ENCODE measurements at regions not wholly inside any gene's neighbourhood (a gene's known extent, or its start where the extent isn't known, plus 50 kb on each side); places are given as distances from the start of the nearest gene placed in this dataset.

DNA sequence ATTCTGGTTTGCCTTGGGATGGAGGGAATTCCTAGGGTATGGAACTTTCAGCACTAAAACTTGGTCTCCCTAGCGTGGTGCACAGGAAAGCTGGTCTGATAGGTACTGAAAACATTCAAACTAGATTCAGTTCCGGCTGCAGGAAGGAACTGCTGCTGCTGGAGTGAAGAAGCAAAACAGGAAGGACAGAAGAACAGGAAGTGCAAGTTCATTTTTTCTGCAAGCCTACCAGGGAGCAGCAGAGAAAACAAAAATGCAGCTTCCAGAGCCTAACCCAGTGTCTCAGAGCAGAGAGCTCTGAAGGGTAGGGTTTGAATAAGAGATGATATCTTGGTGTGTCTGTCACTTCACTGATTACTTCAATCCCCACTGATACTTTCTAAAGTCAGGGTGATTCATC, 165.2 kb downstream of the VRK1 start:
- H3K9me3 ChIP-seq (ENCODE audit: control insufficient read depth, low read length): peaks cover 29% of the 10 kb centered on the region
- 85 to 95% methylated on average over 2 of the region's 2 CpGs for WGBS, 2 experiments (ENCODE audit: insufficient coverage in 1 of 2, insufficient read length in 1 of 2)

DNA sequence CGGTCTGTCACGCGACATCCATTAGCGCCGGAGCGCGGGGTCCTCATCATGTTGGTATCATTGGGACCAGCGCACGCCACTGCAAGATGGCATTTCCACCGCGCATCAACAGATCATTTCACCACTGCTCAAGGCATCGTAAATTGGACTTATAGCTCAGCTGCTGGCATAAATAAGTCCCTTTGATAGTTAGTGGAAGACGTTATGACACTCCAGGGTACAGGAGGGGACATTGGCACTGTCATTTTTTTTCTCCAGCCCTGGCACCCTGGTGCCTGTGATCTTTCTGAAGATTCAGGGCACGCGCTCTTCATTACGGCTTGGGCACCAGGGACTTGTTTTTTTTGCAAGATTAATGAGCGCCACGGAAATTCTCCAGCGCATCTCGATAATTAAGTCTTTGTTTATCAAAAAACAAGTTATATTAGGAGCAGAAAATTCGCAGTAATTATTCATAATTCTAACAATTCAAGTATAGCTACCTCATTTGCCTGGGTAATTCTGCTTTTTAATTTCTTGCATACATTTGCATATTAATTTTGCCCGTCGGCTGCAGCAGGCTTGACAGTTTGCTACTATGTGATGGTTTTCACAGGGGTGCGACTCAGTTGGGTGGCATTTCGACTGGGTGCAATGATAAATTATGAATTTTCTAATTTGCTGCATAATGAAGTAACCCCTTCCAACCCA, 167.7 kb downstream of the VRK1 start:
- Histone ChIP-seq H3K36me3 (ENCODE audit: control insufficient read depth, insufficient read depth, low read length) (no peaks in the 10 kb centered on the region), H3K9me3 (ENCODE audit: control insufficient read depth, low read length) (peaks cover 36% of the 10 kb centered on the region), H3K27ac (ENCODE audit: low read depth, low read length) (no peak overlapping the region), H3K4me3 (ENCODE audit: low read length) (no peak overlapping the region), H3K9ac (ENCODE audit: extremely low read depth, low read length, poor library complexity, severe bottlenecking) (no peak overlapping the region), H3K4me1 (ENCODE audit: control insufficient read depth, insufficient read depth, low read length) (no peaks in the 10 kb centered on the region), H3K27me3 (ENCODE audit: control insufficient read depth, insufficient read depth, low read length, poor library complexity, severe bottlenecking) (no peaks in the 10 kb centered on the region)
- Mint-ChIP-seq H3K27me3 (ENCODE audit: insufficient read depth) (no peaks in the 10 kb centered on the region), H3K4me1 (no peaks in the 10 kb centered on the region), H3K36me3 (ENCODE audit: low read depth) (peaks cover 2% of the 10 kb centered on the region), H3K27ac (no peak overlapping the region), H3K4me3 (no peak overlapping the region), H3K9me3 (peaks cover 23% of the 10 kb centered on the region)
- TF ChIP-seq, protein P1, sequence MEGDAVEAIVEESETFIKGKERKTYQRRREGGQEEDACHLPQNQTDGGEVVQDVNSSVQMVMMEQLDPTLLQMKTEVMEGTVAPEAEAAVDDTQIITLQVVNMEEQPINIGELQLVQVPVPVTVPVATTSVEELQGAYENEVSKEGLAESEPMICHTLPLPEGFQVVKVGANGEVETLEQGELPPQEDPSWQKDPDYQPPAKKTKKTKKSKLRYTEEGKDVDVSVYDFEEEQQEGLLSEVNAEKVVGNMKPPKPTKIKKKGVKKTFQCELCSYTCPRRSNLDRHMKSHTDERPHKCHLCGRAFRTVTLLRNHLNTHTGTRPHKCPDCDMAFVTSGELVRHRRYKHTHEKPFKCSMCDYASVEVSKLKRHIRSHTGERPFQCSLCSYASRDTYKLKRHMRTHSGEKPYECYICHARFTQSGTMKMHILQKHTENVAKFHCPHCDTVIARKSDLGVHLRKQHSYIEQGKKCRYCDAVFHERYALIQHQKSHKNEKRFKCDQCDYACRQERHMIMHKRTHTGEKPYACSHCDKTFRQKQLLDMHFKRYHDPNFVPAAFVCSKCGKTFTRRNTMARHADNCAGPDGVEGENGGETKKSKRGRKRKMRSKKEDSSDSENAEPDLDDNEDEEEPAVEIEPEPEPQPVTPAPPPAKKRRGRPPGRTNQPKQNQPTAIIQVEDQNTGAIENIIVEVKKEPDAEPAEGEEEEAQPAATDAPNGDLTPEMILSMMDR (conservative IDR thresholded peaks at IDR 0.05): no peak
- 95 to 96% methylated on average over 21 to 25 of the region's 25 CpGs for WGBS, 2 experiments (ENCODE audit: insufficient coverage in 1 of 2, insufficient read length in 1 of 2)
- no peak for DNase-seq

More for the DNA sequence above, 165.2 kb downstream of the VRK1 start:
- Histone ChIP-seq H3K4me3 (ENCODE audit: low read length) (no peak overlapping the region), H3K36me3 (ENCODE audit: control insufficient read depth, insufficient read depth, low read length) (no peaks in the 10 kb centered on the region), H3K9ac (ENCODE audit: extremely low read depth, low read length, poor library complexity, severe bottlenecking) (no peak overlapping the region), H3K27ac (ENCODE audit: low read depth, low read length) (no peak overlapping the region), H3K4me1 (ENCODE audit: control insufficient read depth, insufficient read depth, low read length) (no peaks in the 10 kb centered on the region), H3K27me3 (ENCODE audit: control insufficient read depth, insufficient read depth, low read length, poor library complexity, severe bottlenecking) (no peaks in the 10 kb centered on the region)
- Mint-ChIP-seq H3K27me3 (ENCODE audit: insufficient read depth) (no peaks in the 10 kb centered on the region), H3K4me1 (no peaks in the 10 kb centered on the region), H3K27ac (no peak overlapping the region), H3K9me3 (peaks cover 22% of the 10 kb centered on the region), H3K36me3 (ENCODE audit: low read depth) (no peaks in the 10 kb centered on the region), H3K4me3 (no peak overlapping the region)
- no peak for DNase-seq
- TF ChIP-seq, protein P1 (conservative IDR thresholded peaks at IDR 0.05): no peak

DNA sequence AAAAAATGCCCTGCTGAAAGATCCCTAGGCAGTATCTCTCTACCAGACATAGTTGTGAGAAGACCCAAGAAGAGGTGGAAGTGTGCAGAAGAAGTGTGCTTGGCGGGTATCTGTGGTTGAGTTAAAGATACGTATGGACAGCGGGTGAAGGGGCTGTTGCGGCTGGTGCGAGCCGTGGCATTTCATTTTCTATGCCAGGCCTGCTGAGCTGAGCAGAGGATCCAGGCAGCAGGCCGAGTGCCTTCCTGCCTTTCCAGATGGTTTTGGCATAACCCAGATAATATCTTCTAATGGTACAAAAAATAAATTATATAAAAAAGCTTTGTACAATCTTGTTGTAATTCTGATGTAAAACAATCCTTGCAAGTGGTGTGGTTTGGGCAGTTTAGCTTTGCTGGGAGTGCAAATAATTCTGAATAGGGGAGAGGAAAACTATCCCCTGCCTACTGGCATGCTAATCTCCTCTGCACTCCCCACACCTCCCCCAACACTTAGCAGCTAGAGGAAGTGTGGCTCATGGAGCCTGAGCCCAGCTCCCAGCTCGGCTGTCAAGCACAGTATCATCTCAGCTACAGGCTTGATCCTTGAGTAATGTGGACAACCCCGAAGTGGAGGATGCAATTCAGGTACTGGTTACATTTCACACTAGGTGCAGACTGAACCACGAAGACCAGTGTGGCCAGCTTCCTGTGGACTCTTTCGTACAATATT, 168.9 kb downstream of the VRK1 start:
- H3K36me3 Mint-ChIP-seq (ENCODE audit: low read depth): peaks cover 2% of the 10 kb centered on the region
- TF ChIP-seq, protein P1 (conservative IDR thresholded peaks at IDR 0.05): no peak
- 84 to 87% methylated on average over 8 to 11 of the region's 11 CpGs for WGBS, 2 experiments (ENCODE audit: insufficient coverage in 1 of 2, insufficient read length in 1 of 2)
- Histone ChIP-seq H3K27me3 (ENCODE audit: control insufficient read depth, insufficient read depth, low read length, poor library complexity, severe bottlenecking) (no peaks in the 10 kb centered on the region), H3K4me1 (ENCODE audit: control insufficient read depth, insufficient read depth, low read length) (no peaks in the 10 kb centered on the region), H3K9me3 (ENCODE audit: control insufficient read depth, low read length) (peaks cover 32% of the 10 kb centered on the region), H3K36me3 (ENCODE audit: control insufficient read depth, insufficient read depth, low read length) (no peaks in the 10 kb centered on the region), H3K9ac (ENCODE audit: extremely low read depth, low read length, poor library complexity, severe bottlenecking) (no peak overlapping the region), H3K4me3 (ENCODE audit: low read length) (no peak overlapping the region), H3K27ac (ENCODE audit: low read depth, low read length) (no peak overlapping the region)
- H3K27me3 Mint-ChIP-seq (ENCODE audit: insufficient read depth): no peaks in the 10 kb centered on the region
- no peak overlapping the region for H3K27ac Mint-ChIP-seq
- DNase-seq: peak; percentile 55
- H3K4me3 Mint-ChIP-seq: no peak overlapping the region
- H3K4me1 Mint-ChIP-seq: no peaks in the 10 kb centered on the region
- H3K9me3 Mint-ChIP-seq: peaks cover 23% of the 10 kb centered on the region

Data from endodermal cell (in vitro differentiated cells).